ENCODE measurements at regions not wholly inside any gene's neighbourhood (a gene's known extent, or its start where the extent isn't known, plus 50 kb on each side); places are given as distances from the start of the nearest gene placed in this dataset.

- Histone ChIP-seq H3K27me3 (ENCODE audit: control insufficient read depth, insufficient read depth, low read length) (peaks cover 27% of the 10 kb centered on the region), H3K4me1 (ENCODE audit: control insufficient read depth, insufficient read depth, low read length) (no peaks in the 10 kb centered on the region), H3K4me3 (ENCODE audit: low read length) (no peak overlapping the region), H3K36me3 (ENCODE audit: control insufficient read depth, insufficient read depth, low read length) (no peaks in the 10 kb centered on the region), H3K27ac (ENCODE audit: low read length) (no peak overlapping the region), H3K9me3 (ENCODE audit: control insufficient read depth, low read depth, low read length) (peaks cover 4% of the 10 kb centered on the region)
- DNase-seq, result no peak
- no CpG with 5 or more reads among the region's 4 CpGs for WGBS (ENCODE audit: insufficient coverage, low lambda C conversion rate)
Observed at GRCh38 chr20:22681591-22682248, 97.3 kb upstream of the FOXA2 start.

GRCh38 chr20:22682381-22682780 is 98.0 kb upstream of the FOXA2 start:
- H3K27me3 ChIP-seq (ENCODE audit: control insufficient read depth, insufficient read depth, low read length), result peaks cover 24% of the 10 kb centered on the region
- no peak overlapping the region for H3K27ac ChIP-seq (ENCODE audit: low read length)
- WGBS (ENCODE audit: insufficient coverage, low lambda C conversion rate), result no CpG with 5 or more reads among the region's 6 CpGs
- DNase-seq, result no peak
- H3K36me3 ChIP-seq (ENCODE audit: control insufficient read depth, insufficient read depth, low read length), result no peaks in the 10 kb centered on the region
- H3K4me1 ChIP-seq (ENCODE audit: control insufficient read depth, insufficient read depth, low read length), result no peaks in the 10 kb centered on the region
- H3K9me3 ChIP-seq (ENCODE audit: control insufficient read depth, low read depth, low read length), result peaks cover 4% of the 10 kb centered on the region
- H3K4me3 ChIP-seq (ENCODE audit: low read length), result no peak overlapping the region

- Histone ChIP-seq H3K9me3 (ENCODE audit: control insufficient read depth, low read depth, low read length) (no peaks in the 10 kb centered on the region), H3K27ac (ENCODE audit: low read length) (no peak overlapping the region), H3K4me3 (ENCODE audit: low read length) (no peak overlapping the region), H3K27me3 (ENCODE audit: control insufficient read depth, insufficient read depth, low read length) (peaks cover 13% of the 10 kb centered on the region), H3K36me3 (ENCODE audit: control insufficient read depth, insufficient read depth, low read length) (no peaks in the 10 kb centered on the region), H3K4me1 (ENCODE audit: control insufficient read depth, insufficient read depth, low read length) (no peaks in the 10 kb centered on the region)
- peak; percentile 28 to 40 for DNase-seq
- WGBS (ENCODE audit: insufficient coverage, low lambda C conversion rate), result no CpG with 5 or more reads among the region's 12 CpGs
Observed at GRCh38 chr20:22684072-22684762, 99.8 kb upstream of the FOXA2 start.

GRCh38 chr20:22684763-22685443 is 100.5 kb upstream of the FOXA2 start:
- DNase-seq, result no peak
- Histone ChIP-seq H3K9me3 (ENCODE audit: control insufficient read depth, low read depth, low read length) (no peaks in the 10 kb centered on the region), H3K27me3 (ENCODE audit: control insufficient read depth, insufficient read depth, low read length) (peaks cover 12% of the 10 kb centered on the region), H3K4me1 (ENCODE audit: control insufficient read depth, insufficient read depth, low read length) (no peaks in the 10 kb centered on the region), H3K27ac (ENCODE audit: low read length) (no peak overlapping the region), H3K36me3 (ENCODE audit: control insufficient read depth, insufficient read depth, low read length) (no peaks in the 10 kb centered on the region), H3K4me3 (ENCODE audit: low read length) (no peak overlapping the region)
- WGBS (ENCODE audit: insufficient coverage, low lambda C conversion rate), result no CpG with 5 or more reads among the region's 7 CpGs

- no peaks in the 10 kb centered on the region for H3K9me3 ChIP-seq (ENCODE audit: control insufficient read depth, low read depth, low read length)
- H3K27ac ChIP-seq (ENCODE audit: low read length), result no peak overlapping the region
- WGBS (ENCODE audit: insufficient coverage, low lambda C conversion rate), result no CpG with 5 or more reads among the region's 7 CpGs
- H3K4me1 ChIP-seq (ENCODE audit: control insufficient read depth, insufficient read depth, low read length), result no peaks in the 10 kb centered on the region
- no peak overlapping the region for H3K4me3 ChIP-seq (ENCODE audit: low read length)
- H3K36me3 ChIP-seq (ENCODE audit: control insufficient read depth, insufficient read depth, low read length), result no peaks in the 10 kb centered on the region
- peaks cover 7% of the 10 kb centered on the region for H3K27me3 ChIP-seq (ENCODE audit: control insufficient read depth, insufficient read depth, low read length)
- DNase-seq, result peak; percentile 25 to 39
Observed at GRCh38 chr20:22686097-22686496, 101.7 kb upstream of the FOXA2 start.

- Histone ChIP-seq H3K9me3 (ENCODE audit: control insufficient read depth, low read depth, low read length) (no peaks in the 10 kb centered on the region), H3K4me1 (ENCODE audit: control insufficient read depth, insufficient read depth, low read length) (no peaks in the 10 kb centered on the region), H3K36me3 (ENCODE audit: control insufficient read depth, insufficient read depth, low read length) (no peaks in the 10 kb centered on the region), H3K27ac (ENCODE audit: low read length) (no peak overlapping the region), H3K27me3 (ENCODE audit: control insufficient read depth, insufficient read depth, low read length) (peaks cover 4% of the 10 kb centered on the region), H3K4me3 (ENCODE audit: low read length) (no peak overlapping the region)
- WGBS (ENCODE audit: insufficient coverage, low lambda C conversion rate), result 100% methylated on average over 1 of the region's 6 CpGs
- no peak for DNase-seq
Observed at GRCh38 chr20:22687676-22688349, 103.4 kb upstream of the FOXA2 start.

- no CpG with 5 or more reads among the region's 2 CpGs for WGBS (ENCODE audit: insufficient coverage, low lambda C conversion rate)
- Histone ChIP-seq H3K9me3 (ENCODE audit: control insufficient read depth, low read depth, low read length) (no peaks in the 10 kb centered on the region), H3K4me1 (ENCODE audit: control insufficient read depth, insufficient read depth, low read length) (no peaks in the 10 kb centered on the region), H3K36me3 (ENCODE audit: control insufficient read depth, insufficient read depth, low read length) (no peaks in the 10 kb centered on the region), H3K27ac (ENCODE audit: low read length) (no peak overlapping the region), H3K27me3 (ENCODE audit: control insufficient read depth, insufficient read depth, low read length) (peaks cover 4% of the 10 kb centered on the region), H3K4me3 (ENCODE audit: low read length) (no peak overlapping the region)
- no peak for DNase-seq
Observed at GRCh38 chr20:22688485-22688884, 104.1 kb upstream of the FOXA2 start.

- Histone ChIP-seq H3K27me3 (ENCODE audit: control insufficient read depth, insufficient read depth, low read length) (peaks cover 4% of the 10 kb centered on the region), H3K4me3 (ENCODE audit: low read length) (no peak overlapping the region), H3K36me3 (ENCODE audit: control insufficient read depth, insufficient read depth, low read length) (no peaks in the 10 kb centered on the region), H3K4me1 (ENCODE audit: control insufficient read depth, insufficient read depth, low read length) (no peaks in the 10 kb centered on the region), H3K27ac (ENCODE audit: low read length) (no peak overlapping the region), H3K9me3 (ENCODE audit: control insufficient read depth, low read depth, low read length) (no peaks in the 10 kb centered on the region)
- WGBS (ENCODE audit: insufficient coverage, low lambda C conversion rate), result no CpG with 5 or more reads among the region's 5 CpGs
- DNase-seq, result no peak
Observed at GRCh38 chr20:22689266-22689665, 104.9 kb upstream of the FOXA2 start.

- Histone ChIP-seq H3K9me3 (ENCODE audit: control insufficient read depth, low read depth, low read length) (no peaks in the 10 kb centered on the region), H3K4me1 (ENCODE audit: control insufficient read depth, insufficient read depth, low read length) (no peaks in the 10 kb centered on the region), H3K36me3 (ENCODE audit: control insufficient read depth, insufficient read depth, low read length) (no peaks in the 10 kb centered on the region), H3K27ac (ENCODE audit: low read length) (no peak overlapping the region), H3K4me3 (ENCODE audit: low read length) (no peak overlapping the region), H3K27me3 (ENCODE audit: control insufficient read depth, insufficient read depth, low read length) (no peaks in the 10 kb centered on the region)
- WGBS (ENCODE audit: insufficient coverage, low lambda C conversion rate), result 82% methylated on average over 4 of the region's 7 CpGs
- DNase-seq, result no peak
Observed at GRCh38 chr20:22690000-22690399, 105.6 kb upstream of the FOXA2 start.

GRCh38 chr20:22690616-22691179 is 106.3 kb upstream of the FOXA2 start:
- no peaks in the 10 kb centered on the region for H3K4me1 ChIP-seq (ENCODE audit: control insufficient read depth, insufficient read depth, low read length)
- WGBS (ENCODE audit: insufficient coverage, low lambda C conversion rate), result no CpG with 5 or more reads among the region's 7 CpGs
- H3K27me3 ChIP-seq (ENCODE audit: control insufficient read depth, insufficient read depth, low read length), result no peaks in the 10 kb centered on the region
- no peaks in the 10 kb centered on the region for H3K9me3 ChIP-seq (ENCODE audit: control insufficient read depth, low read depth, low read length)
- no peak overlapping the region for H3K4me3 ChIP-seq (ENCODE audit: low read length)
- H3K36me3 ChIP-seq (ENCODE audit: control insufficient read depth, insufficient read depth, low read length), result no peaks in the 10 kb centered on the region
- no peak overlapping the region for H3K27ac ChIP-seq (ENCODE audit: low read length)
- no peak for DNase-seq
